ENCODE measurements at regions not wholly inside any gene's neighbourhood (a gene's known extent, or its start where the extent isn't known, plus 50 kb on each side); places are given as distances from the start of the nearest gene placed in this dataset.
"Not testable (repeated sequence)": the region's sequence is repeated elsewhere in the genome, so short reads cannot be mapped to it uniquely, and the experiment has no call there.

DNA sequence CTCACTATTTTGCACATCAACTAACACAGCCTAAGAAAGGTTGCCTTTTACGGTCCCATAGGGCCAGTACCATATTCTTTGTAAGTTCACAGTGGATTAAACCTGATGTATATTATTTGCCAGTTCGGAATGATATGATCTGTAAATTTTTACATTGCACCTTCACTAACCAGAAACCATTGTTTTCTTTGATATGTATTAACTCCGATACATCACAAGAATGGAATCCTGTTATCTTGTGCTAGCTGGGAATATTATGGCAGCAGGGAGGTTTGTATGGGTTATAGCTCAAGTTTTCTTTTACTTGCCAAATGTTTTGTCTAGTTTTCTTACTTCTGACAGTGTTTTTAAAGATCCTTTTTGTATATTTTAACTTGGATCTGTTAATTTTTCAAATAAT, 51.4 kb upstream of the S1PR1 start:
- no peak for DNase-seq

DNA sequence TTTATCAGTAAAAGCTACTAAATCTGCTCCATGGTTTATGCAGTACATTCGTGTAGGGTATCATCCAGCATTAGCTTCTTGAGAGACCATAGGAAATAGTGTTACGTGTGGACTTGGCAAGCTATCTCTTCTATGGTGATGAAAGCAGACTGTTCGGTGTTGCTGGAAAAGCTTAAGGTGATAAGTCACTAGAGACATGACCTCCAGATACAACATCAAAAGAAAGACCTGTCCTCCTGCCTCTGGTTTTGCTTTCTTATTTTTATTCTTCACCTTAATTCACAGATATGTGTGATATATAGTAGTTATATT, 53.5 kb upstream of the S1PR1 start:
- DNase-seq, result no peak

DNA sequence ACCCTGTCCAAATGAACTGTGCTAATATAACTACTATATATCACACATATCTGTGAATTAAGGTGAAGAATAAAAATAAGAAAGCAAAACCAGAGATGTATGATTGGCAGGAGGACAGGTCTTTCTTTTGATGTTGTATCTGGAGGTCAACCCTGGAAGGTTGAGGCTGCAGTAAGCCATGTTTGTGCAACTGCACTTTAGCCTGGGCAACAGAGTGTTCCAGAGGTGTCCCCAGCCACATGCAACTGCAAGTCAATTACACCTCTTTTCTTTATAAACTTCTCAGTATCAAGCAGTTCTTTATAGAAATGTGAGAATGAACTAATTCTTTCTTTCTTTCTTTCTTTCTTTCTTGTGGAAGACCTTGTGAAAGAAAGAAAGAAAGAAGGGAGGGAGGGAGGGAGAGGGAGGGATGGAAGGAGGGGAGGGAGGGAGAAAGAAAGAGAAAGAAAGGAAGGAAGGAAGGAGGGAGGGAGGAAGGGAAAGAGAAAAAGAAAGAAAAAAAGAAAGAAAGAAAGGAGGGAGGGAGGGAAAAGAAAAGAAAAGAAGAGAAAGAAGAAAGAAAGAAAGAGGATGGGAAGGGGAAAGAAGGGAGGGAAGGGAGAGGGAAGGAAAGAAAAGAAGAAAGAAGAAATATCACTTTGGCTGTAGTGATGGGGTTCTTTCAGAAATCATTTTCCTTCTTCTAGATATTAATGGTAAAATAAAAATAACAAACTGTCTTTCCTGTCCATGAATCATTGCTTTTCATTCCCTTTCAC, 54.0 kb upstream of the S1PR1 start:
- DNase-seq, result no peak

DNA sequence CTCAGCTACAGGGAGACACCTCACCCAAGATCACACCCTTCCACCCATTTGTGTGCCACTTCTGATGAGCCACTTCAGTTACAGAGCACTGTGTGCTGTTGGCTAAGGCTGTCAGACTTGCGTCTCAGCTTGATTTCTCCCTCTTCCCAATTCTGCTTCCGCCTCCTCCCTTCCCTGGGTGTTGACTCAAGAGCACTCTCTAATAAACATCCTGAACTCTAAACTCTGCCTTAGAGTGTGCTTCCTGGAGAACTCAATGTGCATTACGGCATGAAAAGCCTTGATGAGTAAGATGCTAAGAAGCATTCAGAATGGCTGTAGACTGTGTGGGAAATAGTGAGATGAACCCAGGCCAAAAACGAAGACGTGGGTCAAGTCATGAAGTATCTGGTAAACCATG, 54.9 kb upstream of the S1PR1 start:
- DNase-seq, result no peak

DNA sequence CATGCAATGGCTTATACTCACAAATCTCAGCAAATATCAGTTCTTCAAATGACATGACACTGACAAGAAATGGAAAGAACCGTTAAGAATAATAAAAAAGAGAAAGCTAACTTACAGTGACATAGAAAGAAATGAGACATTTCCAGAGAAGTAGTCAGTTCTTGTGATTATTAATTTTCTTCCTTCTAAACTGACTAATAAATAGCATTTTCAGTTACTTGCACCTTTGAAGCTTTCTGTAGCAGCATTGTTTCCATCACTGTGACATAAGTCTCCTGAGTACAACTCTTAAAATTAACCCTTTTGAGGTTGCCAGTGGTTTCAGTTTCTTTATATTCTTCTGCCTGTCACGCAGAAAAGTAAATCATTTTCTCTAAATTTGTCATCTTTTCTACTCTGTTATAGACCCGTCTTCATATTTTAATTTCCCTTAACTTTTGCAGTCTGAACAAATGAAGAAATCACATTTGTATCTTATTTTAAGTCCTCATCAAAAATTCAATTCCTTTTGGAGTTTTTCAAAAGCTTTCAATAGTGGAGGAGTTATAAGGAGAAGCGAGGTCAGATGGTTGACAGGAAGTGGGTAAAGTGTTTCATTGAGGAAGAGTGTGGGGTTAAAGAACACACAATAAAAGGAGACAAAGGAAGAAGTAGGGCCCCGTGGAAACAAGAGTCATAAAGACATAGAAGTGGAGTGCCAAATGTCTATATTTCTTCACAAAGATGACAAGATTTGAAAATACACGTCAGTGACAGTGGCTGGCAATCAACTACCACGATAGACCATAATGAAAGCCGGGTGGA, 57.9 kb upstream of the S1PR1 start:
- DNase-seq, result no peak

DNA sequence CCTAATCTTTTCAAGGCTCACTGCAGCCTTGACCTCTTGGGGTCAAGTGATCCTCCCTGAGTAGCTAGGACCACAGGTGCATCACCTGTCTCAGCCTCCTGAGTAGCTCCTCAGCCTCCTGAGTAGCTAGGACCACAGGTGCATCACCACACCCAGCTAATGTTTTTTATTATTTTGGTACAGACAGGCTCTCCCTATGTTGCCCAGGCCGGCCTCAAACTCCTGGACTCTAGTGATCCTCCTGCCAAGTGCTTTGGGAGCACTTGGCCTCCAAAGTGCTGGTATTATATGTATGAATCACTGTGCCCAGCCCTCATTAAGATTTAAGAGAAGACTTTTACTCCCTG, 58.5 kb upstream of the S1PR1 start:
- no peak for DNase-seq

DNA sequence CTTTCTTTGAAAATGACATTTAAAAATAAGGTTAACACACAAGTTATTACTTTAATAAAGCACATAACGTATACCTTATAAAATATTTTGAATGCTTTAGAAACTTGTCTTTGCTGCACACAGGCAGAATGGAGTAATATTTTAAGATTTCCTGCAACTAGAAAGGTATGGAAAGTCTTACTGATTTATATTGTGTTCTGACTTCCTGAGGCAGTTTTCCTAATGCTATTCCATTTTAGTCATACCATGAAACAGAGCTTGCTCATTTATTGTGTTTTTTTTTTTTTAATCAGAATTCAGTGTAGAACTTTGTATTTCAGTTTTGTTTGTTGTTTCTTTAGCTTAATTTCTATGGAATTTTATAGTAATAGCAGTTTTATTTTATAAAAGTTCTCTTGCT, 60.9 kb upstream of the S1PR1 start:
- DNase-seq, result no peak

DNA sequence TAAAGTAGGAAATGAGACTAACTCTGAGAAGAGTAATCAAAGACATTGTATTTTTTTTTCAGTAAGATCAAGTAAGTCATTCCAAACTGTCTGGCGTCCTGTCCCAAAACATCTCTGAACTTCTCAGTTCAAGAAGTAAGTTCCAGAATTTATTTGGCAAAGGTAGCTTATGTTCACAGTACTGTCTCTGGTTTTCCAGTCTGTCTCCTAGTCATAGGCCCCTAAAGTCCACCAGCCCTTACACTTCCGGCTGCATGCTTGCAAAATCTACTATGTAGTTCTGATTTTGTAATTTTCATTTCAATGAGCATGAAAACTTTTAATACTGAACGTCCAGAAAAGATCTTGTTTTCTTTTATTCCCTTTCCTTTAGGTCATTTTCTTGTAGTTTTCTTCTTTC, 61.4 kb upstream of the S1PR1 start:
- no peak for DNase-seq

DNA sequence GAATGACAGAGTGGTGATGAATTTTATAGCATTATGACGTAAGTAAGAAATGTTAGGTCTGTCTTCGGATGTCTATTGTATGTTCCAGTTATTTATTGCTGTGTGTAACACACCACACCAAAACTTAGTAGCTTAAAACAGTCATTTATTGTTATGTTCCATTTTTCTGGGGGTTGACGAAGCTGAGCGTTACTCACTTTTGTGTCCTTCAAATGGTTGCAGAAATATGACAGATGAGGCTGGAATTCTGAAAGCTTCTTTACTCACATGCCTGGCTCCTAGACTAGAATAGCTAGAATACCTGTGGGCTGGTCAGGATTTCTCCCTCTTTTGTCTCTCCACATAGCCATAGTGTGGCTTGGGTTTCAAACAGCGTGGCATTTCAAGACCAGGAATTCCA, 62.1 kb upstream of the S1PR1 start:
- no peak for DNase-seq

DNA sequence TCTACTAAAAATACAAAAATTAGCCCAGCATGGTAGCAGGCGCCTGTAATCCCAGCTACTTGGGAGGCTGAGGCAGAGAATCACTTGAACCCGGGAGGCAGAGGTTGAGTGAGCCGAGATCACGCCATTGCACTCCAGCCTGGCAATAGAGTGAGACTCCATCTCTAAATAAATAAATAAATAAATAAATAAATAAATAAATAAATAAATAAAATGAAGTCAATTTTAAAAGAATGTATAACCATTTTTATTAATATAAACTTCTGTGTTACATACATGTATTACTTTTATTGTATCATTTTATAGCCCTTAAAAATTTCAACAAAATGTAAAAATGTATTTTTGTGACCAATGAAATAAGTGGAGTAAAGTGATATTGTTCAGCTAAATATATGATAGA, 62.5 kb upstream of the S1PR1 start:
- not testable (repeated sequence) for DNase-seq

DNA sequence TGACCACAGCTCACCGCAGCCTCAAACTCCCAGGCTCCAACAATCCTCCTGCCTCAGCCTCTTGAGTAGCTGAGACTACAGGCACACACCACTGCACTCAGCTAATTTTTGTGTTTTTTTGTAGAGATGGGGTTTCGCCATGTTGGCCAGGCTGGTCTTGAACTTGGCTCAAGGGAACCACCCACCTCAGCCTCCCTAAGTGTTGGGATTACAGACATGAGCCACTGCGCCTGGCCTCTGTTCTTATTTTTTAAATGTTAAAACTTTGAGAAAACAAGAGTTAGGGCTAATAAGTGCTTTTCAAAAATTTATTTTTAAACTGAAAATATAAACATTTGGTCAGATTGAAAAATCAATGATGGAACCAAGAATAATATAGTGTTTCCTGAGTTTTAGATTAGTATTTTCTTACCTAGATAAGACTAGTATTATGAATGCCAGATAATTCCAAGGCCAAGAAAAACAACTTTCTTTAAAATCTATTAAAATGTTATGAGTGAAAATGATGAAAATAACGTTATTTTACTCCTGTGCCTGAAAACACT, 66.2 kb upstream of the S1PR1 start:
- DNase-seq, result no peak

DNA sequence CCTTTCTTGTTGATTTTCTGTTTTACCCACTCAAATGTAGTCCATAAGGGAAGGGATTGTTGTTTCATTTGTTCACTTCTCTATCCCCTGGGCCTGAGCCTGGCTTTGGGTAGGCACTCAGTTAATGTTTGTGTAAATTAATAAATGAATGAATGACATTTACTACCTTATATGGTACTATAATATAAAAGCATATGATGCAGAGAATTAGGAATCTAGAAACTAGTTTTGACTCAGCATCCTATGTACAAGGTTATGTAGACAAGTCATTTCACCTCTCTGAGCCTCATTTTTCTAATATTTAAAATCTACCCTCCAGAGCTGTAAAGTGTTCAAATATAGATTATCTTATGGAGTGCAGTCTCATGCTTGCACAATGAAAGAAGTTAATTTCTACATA, 68.9 kb upstream of the S1PR1 start:
- no peak for DNase-seq

DNA sequence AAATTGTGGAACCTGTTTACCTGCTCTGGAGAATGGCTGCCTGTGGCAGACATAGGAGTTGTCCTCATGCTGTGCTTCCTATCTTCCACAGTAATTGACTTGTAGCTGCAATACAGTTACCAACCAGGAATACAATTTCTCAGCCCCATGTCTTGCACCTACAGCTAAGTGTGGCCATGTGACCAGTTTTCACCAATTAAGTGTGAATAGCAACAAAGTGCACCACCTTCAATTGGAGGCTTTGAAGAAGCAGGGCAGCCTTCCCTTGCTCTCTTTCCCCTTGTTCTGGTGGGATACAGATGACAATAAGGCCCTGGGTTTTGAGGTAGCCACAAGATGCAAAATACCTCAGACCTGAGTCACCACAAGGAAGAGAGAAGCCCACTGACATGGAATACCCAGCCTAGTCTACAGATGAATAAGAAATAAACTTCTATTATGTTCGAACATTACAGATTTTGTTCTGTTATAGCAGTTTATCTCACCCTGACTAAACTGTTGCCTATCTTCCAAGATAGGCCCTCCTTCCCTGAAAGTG, 70.2 kb upstream of the S1PR1 start:
- no peak for DNase-seq

DNA sequence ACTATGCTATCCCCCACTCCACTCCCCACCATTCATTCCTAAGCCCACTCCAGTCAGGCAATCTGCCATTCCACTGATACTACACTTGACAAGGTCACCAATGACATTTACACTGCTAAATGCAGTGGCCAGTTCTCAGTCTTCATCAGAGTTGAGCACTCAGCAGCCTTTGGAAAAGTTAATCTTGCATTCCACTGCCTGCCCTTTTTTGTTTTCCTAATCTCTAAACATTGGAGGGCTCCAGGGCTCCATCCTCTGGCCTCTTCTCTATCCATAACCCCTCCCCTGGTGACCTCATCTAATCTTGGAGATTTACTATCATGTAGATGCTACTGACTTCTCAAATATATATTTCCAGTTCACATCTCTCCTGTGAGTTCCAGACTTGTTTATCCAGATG, 70.9 kb upstream of the S1PR1 start:
- DNase-seq, result no peak

DNA sequence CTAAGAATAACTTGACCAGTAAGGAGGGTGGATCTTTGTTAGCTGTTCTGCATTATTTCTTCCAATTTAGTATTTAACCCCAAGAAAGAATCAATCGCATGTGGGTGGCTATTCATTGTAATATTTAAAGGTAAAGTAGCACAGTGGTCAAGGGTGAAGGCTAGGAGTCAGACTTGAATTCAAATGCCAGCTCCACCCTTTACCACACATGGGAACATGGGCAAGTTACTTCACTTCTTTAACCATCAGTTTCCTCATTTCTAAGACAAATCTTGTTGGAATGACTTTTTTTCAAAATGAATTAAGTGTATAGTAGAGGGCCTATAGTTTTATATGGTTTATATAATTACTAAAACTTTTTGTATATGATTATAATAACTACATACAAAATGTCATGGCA, 71.3 kb upstream of the S1PR1 start:
- no peak for DNase-seq

DNA sequence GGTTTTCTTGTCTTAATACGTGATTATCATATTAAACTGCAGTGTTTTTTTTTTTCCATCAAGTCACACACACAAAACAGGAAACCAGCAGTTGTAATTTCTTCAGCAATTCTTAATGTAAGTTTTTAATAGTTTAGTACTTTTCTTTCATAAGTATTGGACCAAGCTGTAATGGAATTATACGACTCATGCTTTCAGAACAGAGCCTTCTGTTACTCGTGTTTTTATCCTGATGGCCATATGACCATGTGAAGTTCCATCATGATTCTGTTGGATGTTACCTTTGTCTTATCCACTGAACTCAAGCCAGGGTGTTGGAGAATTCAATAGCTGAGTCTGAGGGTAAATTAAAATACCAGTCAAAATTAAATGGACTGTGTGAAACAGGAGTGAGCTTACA, 72.0 kb upstream of the S1PR1 start:
- no peak for DNase-seq

DNA sequence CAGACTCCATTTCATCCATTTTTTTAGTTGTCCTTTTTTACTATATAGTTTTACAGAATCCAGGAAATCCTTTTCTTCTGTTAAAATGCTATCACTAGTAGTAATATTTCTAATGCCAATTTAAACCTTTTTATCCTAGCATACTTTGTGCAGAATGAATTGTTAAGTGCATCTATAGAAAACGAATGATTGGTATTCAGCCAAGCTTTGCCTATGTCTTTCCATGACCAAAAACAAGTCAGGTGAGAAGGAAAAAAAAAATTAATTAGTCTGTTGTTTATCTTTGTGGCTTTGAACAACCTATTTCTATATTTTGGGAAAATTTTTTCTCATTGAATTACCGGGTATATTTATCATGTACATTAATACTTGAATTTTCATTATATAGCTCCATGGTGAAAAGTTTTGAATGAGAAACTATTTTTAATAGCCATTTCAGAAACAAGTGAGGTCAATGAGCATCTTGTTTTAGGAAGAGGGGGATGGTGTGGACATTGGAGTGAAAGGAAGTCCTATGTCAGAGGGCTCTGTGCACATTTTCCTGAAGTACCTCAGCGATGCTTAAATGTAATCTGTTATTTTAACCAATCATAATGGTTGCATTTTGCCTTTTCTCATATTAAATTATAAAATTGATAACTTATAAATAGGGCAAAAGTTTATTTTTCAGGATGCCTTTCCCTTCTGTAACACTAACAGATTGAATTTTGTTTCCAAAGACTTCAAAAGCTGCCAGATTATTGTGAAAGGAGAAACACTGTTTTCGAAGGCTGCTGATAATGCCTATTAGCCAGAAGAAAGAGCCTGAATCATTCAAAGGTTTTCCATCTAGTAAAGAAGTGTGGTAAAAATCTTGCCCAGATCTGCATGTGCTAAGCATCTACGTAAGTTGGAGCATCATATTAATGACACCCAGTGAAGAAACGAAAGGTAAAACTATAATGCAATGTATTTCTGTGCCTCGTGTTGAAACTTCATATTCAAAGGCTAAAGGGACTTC, 73.8 kb upstream of the S1PR1 start:
- DNase-seq, result no peak

DNA sequence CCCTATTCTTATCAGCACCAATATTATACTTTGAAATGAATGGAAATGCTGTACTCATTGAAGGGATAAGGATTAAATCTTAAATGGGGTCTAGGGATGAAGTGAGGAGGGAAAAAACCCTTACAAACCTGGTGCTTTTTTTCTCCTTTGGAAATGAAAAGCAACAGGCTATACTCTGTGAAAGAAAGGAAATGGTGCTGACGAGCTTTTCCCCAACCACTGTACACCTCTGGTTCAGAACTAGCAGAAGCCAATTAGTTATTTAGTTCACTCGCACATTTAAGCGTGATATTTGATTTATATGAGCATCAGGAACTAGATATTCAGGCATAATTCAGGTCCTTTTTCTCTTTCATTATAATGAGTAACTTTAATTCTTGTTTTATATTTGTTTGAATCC, 74.5 kb upstream of the S1PR1 start:
- DNase-seq, result no peak

DNA sequence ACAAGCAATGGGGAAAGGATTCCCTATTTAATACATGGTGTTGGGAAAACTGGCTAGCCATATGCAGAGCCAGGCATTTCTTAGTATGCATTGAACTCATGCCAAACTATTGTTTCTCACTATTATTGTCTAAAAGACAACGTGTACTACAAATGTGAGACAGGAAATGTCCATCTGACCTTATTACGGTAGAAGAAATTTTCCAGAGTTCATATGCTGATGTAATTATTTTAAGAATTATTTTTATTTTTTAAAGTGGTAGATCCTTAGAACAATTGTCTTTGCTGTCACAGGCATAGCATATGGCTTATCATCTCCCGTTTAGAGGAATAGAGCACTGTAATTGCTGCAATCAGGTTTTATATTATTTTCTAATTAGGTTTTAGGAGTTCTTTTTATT, 75.2 kb upstream of the S1PR1 start:
- DNase-seq, result no peak

DNA sequence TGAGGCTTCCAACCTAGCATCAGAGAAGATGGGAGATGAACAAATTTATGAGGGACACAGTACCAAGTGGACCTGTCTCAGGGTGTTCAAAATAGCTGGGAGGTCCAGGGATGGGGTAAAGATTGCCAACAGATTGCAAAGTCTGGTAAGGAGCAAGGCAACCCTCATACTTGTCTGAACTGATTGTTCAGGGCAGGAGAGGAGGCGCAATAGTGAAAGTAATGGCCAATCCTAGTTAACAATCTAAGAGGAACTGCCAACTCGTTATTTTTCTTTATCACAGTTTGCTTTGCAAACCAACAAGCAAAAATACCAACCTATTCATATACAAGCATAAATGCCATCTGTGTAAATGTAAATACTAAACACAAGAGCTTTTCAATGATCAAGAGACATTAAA, 78.4 kb upstream of the S1PR1 start:
- no peak for DNase-seq

DNA sequence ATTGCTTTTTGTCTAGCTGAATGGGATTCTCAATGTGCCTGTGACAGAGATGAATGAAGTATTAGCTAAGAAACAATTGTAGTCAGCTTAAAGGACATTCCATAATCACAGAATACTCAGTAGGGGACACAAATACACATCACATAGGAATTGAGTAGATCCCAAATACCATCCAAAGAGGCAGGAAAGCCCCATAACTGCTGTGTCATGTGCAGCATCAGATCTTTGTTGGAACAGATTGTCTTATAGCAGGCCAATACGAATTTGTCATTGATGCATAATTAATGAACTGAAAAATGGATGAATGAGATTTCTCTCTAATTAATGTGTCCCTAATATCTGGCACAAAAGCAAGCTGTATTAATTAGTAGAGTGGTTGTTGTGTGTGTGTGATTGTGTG, 82.3 kb upstream of the S1PR1 start:
- no peak for DNase-seq

DNA sequence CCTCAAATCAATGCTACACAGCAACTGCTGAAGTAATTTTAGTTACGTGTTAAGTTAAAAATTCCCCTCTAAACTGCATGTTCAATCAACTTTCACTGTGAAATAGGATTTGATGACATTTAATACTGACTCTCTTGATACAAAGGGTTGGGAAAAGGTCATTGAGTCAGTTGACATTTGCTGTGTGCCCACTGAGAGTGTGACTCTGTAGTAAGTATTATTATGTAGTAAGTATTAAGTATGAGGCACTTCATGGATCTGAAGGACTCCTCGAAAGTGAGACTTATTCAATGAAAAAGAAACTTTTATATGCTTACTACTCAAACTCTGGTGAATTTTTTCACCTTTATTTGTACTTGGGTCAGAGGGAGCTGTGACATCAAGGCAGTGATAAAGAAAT, 83.1 kb upstream of the S1PR1 start:
- no peak for DNase-seq

DNA sequence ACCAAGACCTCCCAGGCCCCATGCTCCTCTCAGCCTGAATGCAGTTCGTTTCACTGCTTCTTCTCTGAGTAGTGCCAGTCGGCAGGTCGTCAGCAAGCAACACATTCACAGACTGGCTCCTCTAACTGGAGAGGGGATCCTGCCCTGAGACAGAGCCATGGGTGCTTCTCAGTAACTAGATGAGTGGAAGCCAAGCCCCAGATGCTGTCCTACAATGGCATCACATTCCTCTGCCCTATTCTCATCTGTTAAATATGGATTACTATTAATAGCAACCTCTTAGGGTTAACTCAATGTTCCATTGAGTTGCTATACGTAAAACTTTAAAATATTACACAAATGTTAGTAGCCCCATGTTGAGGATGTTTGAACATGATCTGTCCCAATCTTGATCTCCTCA, 84.2 kb upstream of the S1PR1 start:
- DNase-seq, result no peak
